Retinal pigment epithelial cell (primary cell): ENCODE measurements at regions not wholly inside any gene's neighbourhood (a gene's known extent, or its start where the extent isn't known, plus 50 kb on each side); places are given as distances from the start of the nearest gene placed in this dataset.

Source experiments
- DNase-seq: peaks from one replicate; pipeline ENCODE4 v3.0.0-alpha.2; 2010; ENCODE audit warnings: low read depth
- H3K4me3 ChIP-seq: 2 replicates; pipeline ENCODE4 v1.5.1; 2011; ENCODE audit warnings: mild to moderate bottlenecking, low read length, control low read depth, moderate library complexity
- CTCF ChIP-seq: conservative IDR thresholded peaks from 2 replicates; pipeline ENCODE4 v1.5.1; 2011; ENCODE audit warnings: low read depth, low read length, control low read depth, inconsistent platforms

- DNase-seq, result no peak
- no peak overlapping the region for H3K4me3 ChIP-seq
- TF ChIP-seq CTCF, result no peak
Observed at GRCh38 chr5:3010301-3010952, 258.9 kb upstream of the IRX2 start.

- no peak for DNase-seq
Observed at GRCh38 chr5:3009605-3010004, 258.1 kb upstream of the IRX2 start.

GRCh38 chr5:3007577-3007976 is 256.1 kb upstream of the IRX2 start:
- TF ChIP-seq CTCF, result no peak
- no peak overlapping the region for H3K4me3 ChIP-seq
- DNase-seq, result no peak

More at GRCh38 chr5:3009605-3010004, 258.1 kb upstream of the IRX2 start:
- TF ChIP-seq CTCF, result no peak
- H3K4me3 ChIP-seq, result no peak overlapping the region

GRCh38 chr5:3006961-3007551 is 255.6 kb upstream of the IRX2 start:
- no peak overlapping the region for H3K4me3 ChIP-seq
- no peak for TF ChIP-seq CTCF
- no peak for DNase-seq

- H3K4me3 ChIP-seq, result no peak overlapping the region
- TF ChIP-seq CTCF, result no peak
- no peak for DNase-seq
Observed at GRCh38 chr5:3006526-3006925, 255.0 kb upstream of the IRX2 start.

- DNase-seq, result no peak
- no peak for TF ChIP-seq CTCF
- H3K4me3 ChIP-seq, result no peak overlapping the region
Observed at GRCh38 chr5:3004361-3005080, 253.0 kb upstream of the IRX2 start.
